Putamen (tissue), 1 donor: ENCODE measurements at regions not wholly inside any gene's neighbourhood (a gene's known extent, or its start where the extent isn't known, plus 50 kb on each side); places are given as distances from the start of the nearest gene placed in this dataset.

Experiments used
- DNase-seq: peaks from one replicate; pipeline ENCODE4 v3.0.0-alpha.2; 2016; ENCODE audit warnings: low spot score

GRCh38 chr1:42034426-42034825 lies 115.7 kb upstream of the HIVEP3 start:
- DNase-seq: no peak

- DNase-seq: no peak
Measured at GRCh38 chr1:42033629-42034028, 114.9 kb upstream of the HIVEP3 start.

- no peak for DNase-seq
Measured at GRCh38 chr1:42017730-42018129, 99.0 kb upstream of the HIVEP3 start.

GRCh38 chr1:42017259-42017658 lies 98.5 kb upstream of the HIVEP3 start:
- no peak for DNase-seq

GRCh38 chr1:42014823-42015222 lies 96.1 kb upstream of the HIVEP3 start:
- DNase-seq: no peak

- peak; percentile 59 for DNase-seq
Measured at GRCh38 chr1:42013881-42014470, 95.3 kb upstream of the HIVEP3 start.

- no peak for DNase-seq
Measured at GRCh38 chr1:42012852-42013251, 94.1 kb upstream of the HIVEP3 start.

- DNase-seq: no peak
Measured at GRCh38 chr1:42010381-42010780, 91.7 kb upstream of the HIVEP3 start.

- no peak for DNase-seq
Measured at GRCh38 chr1:42008264-42008663, 89.5 kb upstream of the HIVEP3 start.

GRCh38 chr1:42006836-42007235 lies 88.1 kb upstream of the HIVEP3 start:
- DNase-seq: no peak

GRCh38 chr1:42006093-42006492 lies 87.4 kb upstream of the HIVEP3 start:
- DNase-seq: no peak

- DNase-seq: no peak
Measured at GRCh38 chr1:42005530-42005929, 86.8 kb upstream of the HIVEP3 start.

- DNase-seq: no peak
Measured at GRCh38 chr1:42004860-42005259, 86.1 kb upstream of the HIVEP3 start.

- DNase-seq: no peak
Measured at GRCh38 chr1:42004322-42004721, 85.6 kb upstream of the HIVEP3 start.

- DNase-seq: no peak
Measured at GRCh38 chr1:42003433-42003832, 84.7 kb upstream of the HIVEP3 start.

- no peak for DNase-seq
Measured at GRCh38 chr1:42002220-42002619, 83.5 kb upstream of the HIVEP3 start.

GRCh38 chr1:42000766-42001165 lies 82.0 kb upstream of the HIVEP3 start:
- DNase-seq: no peak

- no peak for DNase-seq
Measured at GRCh38 chr1:41999884-42000283, 81.2 kb upstream of the HIVEP3 start.

GRCh38 chr1:41998250-41998649 lies 79.5 kb upstream of the HIVEP3 start:
- no peak for DNase-seq

- DNase-seq: no peak
Measured at GRCh38 chr1:41997153-41997552, 78.4 kb upstream of the HIVEP3 start.

GRCh38 chr1:41995441-41996130 lies 76.9 kb upstream of the HIVEP3 start:
- no peak for DNase-seq

GRCh38 chr1:41994195-41994894 lies 75.6 kb upstream of the HIVEP3 start:
- no peak for DNase-seq

- no peak for DNase-seq
Measured at GRCh38 chr1:41983451-41983850, 64.7 kb upstream of the HIVEP3 start.
